ENCODE measurements at regions not wholly inside any gene's neighbourhood (a gene's known extent, or its start where the extent isn't known, plus 50 kb on each side); places are given as distances from the start of the nearest gene placed in this dataset. TPM values are rescaled to one million over a fixed set of nuclear protein-coding genes. Genes with fewer than 3 reads are reported as not detected.

DNA sequence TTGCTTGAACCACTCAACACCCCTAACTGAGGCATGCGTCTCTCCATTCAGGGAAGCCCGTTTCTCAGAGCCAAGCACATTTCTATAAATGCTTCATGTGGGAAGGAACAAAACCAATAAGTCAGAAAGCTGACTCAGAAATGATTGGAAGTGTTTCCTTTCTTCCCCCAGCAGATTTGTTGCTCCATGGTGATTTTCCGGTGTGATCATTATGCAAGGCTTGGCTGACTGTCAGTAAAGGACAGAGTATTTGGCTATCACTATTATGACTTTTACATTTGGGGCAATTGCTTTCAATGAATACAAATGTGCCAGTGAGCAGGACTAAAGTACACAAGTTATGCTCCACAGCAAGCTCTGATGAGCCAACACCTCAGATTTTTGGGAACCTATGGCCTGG is 53.3 kb upstream of the ZC3H11B start:
- in situ Hi-C loops (cut with MboI), result no loop called here
- no peak overlapping the region for H3K4me3 ChIP-seq
- no peak overlapping the region for H3K4me2 ChIP-seq (ENCODE audit: unreplicated experiment)

DNA sequence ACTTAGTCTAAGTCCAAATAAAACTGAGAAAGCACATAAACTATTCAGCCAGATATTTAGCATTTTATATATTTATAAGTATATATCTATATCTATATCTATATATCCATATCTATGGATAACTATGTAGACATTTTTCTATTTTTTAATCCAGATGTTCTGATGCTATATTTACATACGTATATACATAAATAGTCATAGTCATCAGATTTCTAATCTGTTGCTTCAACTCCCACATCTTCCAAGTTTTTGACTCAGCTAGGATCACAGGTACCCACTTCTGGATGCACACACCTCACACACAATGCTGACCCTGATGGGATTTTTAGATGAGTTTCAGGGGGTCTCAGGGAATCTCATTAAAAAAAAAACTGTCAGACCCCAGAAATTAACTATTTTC is 52.2 kb upstream of the ZC3H11B start:
- no peaks in the 10 kb centered on the region for H3F3A ChIP-seq (ENCODE audit: insufficient read depth)
- no peaks in the 10 kb centered on the region for H3K36me3 ChIP-seq (ENCODE audit: low read depth)
- H3K4me3 ChIP-seq, result no peak overlapping the region
- TF ChIP-seq EZH2 (IDR thresholded peaks at IDR 0.05; ENCODE audit: insufficient read depth, poor library complexity, severe bottlenecking), result no peak
- no peak for TF ChIP-seq EZH2phosphoT487 (IDR thresholded peaks at IDR 0.05; ENCODE audit: insufficient read depth, low read depth)
- in situ Hi-C loops (cut with MboI), result no loop called here
- DNase-seq, result no peak
- no peak overlapping the region for H3K27ac ChIP-seq
- no peaks in the 10 kb centered on the region for H4K20me1 ChIP-seq (ENCODE audit: insufficient read depth)
- H3K4me1 ChIP-seq (ENCODE audit: insufficient read depth), result peaks cover 8% of the 10 kb centered on the region; the same call in 1 of the 2 replicates
- 93 to 96% methylated on average over 1 of the region's 1 CpG for WGBS, 2 experiments (ENCODE audit: low coverage in 1 of 2, low lambda C conversion rate in 2 of 2, missing lambda C conversion rate in 2 of 2)
- H3K27me3 ChIP-seq (replicated peaks; ENCODE audit: insufficient read depth), result no peaks in the 10 kb centered on the region; the same call in 1 of the 2 replicates
- H2AFZ ChIP-seq, result no peak overlapping the region
- H3K9me3 ChIP-seq (ENCODE audit: low read depth), result no peaks in the 10 kb centered on the region
- H3K4me2 ChIP-seq (ENCODE audit: unreplicated experiment), result no peak overlapping the region
- H3K79me2 ChIP-seq (ENCODE audit: insufficient read depth), result no peaks in the 10 kb centered on the region
- no peaks in the 10 kb centered on the region for H3K9me2 ChIP-seq (ENCODE audit: insufficient read depth)
- H3K9ac ChIP-seq, result no peak overlapping the region

More for the DNA sequence above, 53.3 kb upstream of the ZC3H11B start:
- Histone ChIP-seq H2AFZ (no peak overlapping the region), H3K79me2 (ENCODE audit: insufficient read depth) (no peaks in the 10 kb centered on the region), H3K4me1 (ENCODE audit: insufficient read depth) (peaks cover 8% of the 10 kb centered on the region; the same call in 1 of the 2 replicates), H3K9me2 (ENCODE audit: insufficient read depth) (no peaks in the 10 kb centered on the region), H4K20me1 (ENCODE audit: insufficient read depth) (no peaks in the 10 kb centered on the region), H3K9ac (no peak overlapping the region), H3K27me3 (replicated peaks; ENCODE audit: insufficient read depth) (no peaks in the 10 kb centered on the region; the same call in 1 of the 2 replicates), H3K27ac (no peak overlapping the region), H3K9me3 (ENCODE audit: low read depth) (no peaks in the 10 kb centered on the region), H3K36me3 (ENCODE audit: low read depth) (no peaks in the 10 kb centered on the region), H3F3A (ENCODE audit: insufficient read depth) (no peaks in the 10 kb centered on the region)
- 3 to 4% methylated on average over 3 of the region's 3 CpGs for WGBS, 2 experiments (ENCODE audit: low coverage in 1 of 2, low lambda C conversion rate in 2 of 2, missing lambda C conversion rate in 2 of 2)
- no peak for TF ChIP-seq EZH2phosphoT487 (IDR thresholded peaks at IDR 0.05; ENCODE audit: insufficient read depth, low read depth)
- no peak for TF ChIP-seq EZH2 (IDR thresholded peaks at IDR 0.05; ENCODE audit: insufficient read depth, poor library complexity, severe bottlenecking)
- peak; percentile 58 for DNase-seq

DNA sequence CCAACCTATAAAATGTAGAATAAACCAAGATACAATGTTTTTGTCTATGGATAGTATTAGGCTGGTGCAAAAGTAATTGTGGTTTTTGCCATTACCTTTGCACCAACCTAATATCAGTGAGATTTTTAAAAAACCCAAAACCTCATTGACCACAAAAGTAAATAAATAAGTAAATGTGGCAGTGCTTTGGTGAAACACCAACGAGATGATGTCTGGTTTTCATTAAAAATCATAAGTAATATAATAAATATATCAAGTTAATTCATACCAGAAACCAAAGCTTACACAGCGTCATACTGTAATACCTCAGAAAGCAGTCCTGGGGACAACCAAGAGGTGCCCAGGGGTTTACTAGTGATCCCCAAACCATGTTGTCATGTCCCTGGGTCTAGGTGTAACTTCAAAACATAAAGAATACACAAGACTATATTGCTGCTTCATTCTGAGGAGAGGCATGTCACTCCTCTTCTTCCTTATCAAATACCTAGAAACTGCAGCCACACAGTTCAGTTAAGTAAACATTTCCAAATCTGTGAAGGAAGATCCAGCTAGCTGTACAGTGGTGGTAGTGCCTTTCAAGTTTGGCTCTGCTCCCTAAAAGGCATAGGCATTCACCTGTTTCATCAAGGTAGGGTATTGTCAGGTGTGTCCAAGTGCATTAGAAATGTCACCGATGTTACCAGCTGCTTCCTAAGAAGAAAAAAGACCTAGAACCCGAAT is 51.6 kb upstream of the ZC3H11B start:
- in situ Hi-C loops (cut with MboI), result no loop called here
- no peak overlapping the region for H3K27ac ChIP-seq
- no peak for DNase-seq
- H3K27me3 ChIP-seq (replicated peaks; ENCODE audit: insufficient read depth), result no peaks in the 10 kb centered on the region; the same call in 1 of the 2 replicates
- 56% methylated on average over 4 of the region's 4 CpGs for WGBS, 2 experiments (ENCODE audit: low coverage in 1 of 2, low lambda C conversion rate in 2 of 2, missing lambda C conversion rate in 2 of 2)
- H3K9me3 ChIP-seq (ENCODE audit: low read depth), result no peaks in the 10 kb centered on the region
- TF ChIP-seq EZH2phosphoT487 (IDR thresholded peaks at IDR 0.05; ENCODE audit: insufficient read depth, low read depth) (no peak), EZH2 (IDR thresholded peaks at IDR 0.05; ENCODE audit: insufficient read depth, poor library complexity, severe bottlenecking) (no peak)
- H3F3A ChIP-seq (ENCODE audit: insufficient read depth), result no peaks in the 10 kb centered on the region
- H4K20me1 ChIP-seq (ENCODE audit: insufficient read depth), result no peaks in the 10 kb centered on the region
- no peak overlapping the region for H3K4me2 ChIP-seq (ENCODE audit: unreplicated experiment)
- no peak overlapping the region for H3K4me3 ChIP-seq
- no peaks in the 10 kb centered on the region for H3K79me2 ChIP-seq (ENCODE audit: insufficient read depth)
- no peak overlapping the region for H3K9ac ChIP-seq
- no peak overlapping the region for H2AFZ ChIP-seq
- H3K36me3 ChIP-seq (ENCODE audit: low read depth), result no peaks in the 10 kb centered on the region
- no peaks in the 10 kb centered on the region for H3K9me2 ChIP-seq (ENCODE audit: insufficient read depth)
- peaks cover 8% of the 10 kb centered on the region; the same call in 1 of the 2 replicates for H3K4me1 ChIP-seq (ENCODE audit: insufficient read depth)

Small RNA genes in the stretch of these regions (small RNA-seq; reads per million reads assigned to genes)
- not detected for gene RNA5SP76 (ENCODE audit: low read depth, low replicate concordance)
